Body of pancreas (tissue), 4 donors: ENCODE measurements at regions not wholly inside any gene's neighbourhood (a gene's known extent, or its start where the extent isn't known, plus 50 kb on each side); places are given as distances from the start of the nearest gene placed in this dataset.

Experiments used
- POLR2A ChIP-seq, 3 donors: fragments of 450-650 bp; IDR thresholded peaks; one replicate each; pipeline ENCODE4 v1.6.1; 2016; ENCODE audit warnings: antibody characterized with exemption in 3 of 3, mild to moderate bottlenecking in 2 of 3
- TF ChIP-seq, protein P1 (sequence below), 7 experiments: fragments of 450-650 bp in 4 of 7; fragments of 200-600 bp in 3 of 7; sonication (generic) in 3 of 7; IDR thresholded peaks; one replicate each; pipeline ENCODE4 v1.5.1; 2016 to 2019; ENCODE audit warnings: antibody characterized with exemption in 7 of 7

DNA sequence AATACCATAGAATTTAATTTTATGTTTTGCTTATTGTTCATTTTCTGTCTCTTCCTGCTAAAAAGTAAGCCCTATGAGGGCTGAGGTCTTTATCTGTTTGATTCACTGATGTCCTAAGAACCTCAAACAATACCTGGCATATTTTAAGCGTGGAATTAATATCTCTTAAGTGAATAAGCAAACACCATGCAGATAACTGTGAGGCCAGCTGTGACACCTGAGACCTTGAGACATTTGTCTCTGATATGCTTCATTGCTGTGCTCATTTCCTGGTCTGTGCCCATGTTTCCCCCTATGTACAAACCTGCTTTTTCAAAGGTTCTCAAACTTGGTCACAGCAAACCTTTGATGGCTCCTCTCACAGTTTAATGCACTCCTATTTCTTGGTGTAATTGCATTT lies 254.6 kb downstream of the COG6 start:
- TF ChIP-seq, protein P1, sequence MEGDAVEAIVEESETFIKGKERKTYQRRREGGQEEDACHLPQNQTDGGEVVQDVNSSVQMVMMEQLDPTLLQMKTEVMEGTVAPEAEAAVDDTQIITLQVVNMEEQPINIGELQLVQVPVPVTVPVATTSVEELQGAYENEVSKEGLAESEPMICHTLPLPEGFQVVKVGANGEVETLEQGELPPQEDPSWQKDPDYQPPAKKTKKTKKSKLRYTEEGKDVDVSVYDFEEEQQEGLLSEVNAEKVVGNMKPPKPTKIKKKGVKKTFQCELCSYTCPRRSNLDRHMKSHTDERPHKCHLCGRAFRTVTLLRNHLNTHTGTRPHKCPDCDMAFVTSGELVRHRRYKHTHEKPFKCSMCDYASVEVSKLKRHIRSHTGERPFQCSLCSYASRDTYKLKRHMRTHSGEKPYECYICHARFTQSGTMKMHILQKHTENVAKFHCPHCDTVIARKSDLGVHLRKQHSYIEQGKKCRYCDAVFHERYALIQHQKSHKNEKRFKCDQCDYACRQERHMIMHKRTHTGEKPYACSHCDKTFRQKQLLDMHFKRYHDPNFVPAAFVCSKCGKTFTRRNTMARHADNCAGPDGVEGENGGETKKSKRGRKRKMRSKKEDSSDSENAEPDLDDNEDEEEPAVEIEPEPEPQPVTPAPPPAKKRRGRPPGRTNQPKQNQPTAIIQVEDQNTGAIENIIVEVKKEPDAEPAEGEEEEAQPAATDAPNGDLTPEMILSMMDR (IDR thresholded peaks at IDR 0.05), result no peak
- no peak for TF ChIP-seq POLR2A (IDR thresholded peaks at IDR 0.05)
